Heart left ventricle (tissue), 13 donors: ENCODE measurements at regions not wholly inside any gene's neighbourhood (a gene's known extent, or its start where the extent isn't known, plus 50 kb on each side); places are given as distances from the start of the nearest gene placed in this dataset.

ENCODE experiments used
- POLR2A ChIP-seq, 2 donors: fragments of 450-650 bp; IDR thresholded peaks; one replicate each; pipeline ENCODE4 v1.6.1; 2017; ENCODE audit warnings: antibody characterized with exemption in 2 of 2, mild to moderate bottlenecking in 2 of 2, moderate library complexity in 2 of 2
- TF ChIP-seq, protein P1 (sequence below), 12 donors: fragments of 200-600 bp; sonication (generic) in 4 of 12; IDR thresholded peaks; one replicate each; pipeline versions ENCODE4 v1.5.0 to v1.8.0; 2018 to 2022; ENCODE audit warnings: antibody characterized with exemption in 12 of 12, mild to moderate bottlenecking in 5 of 12
- donor health status: ischemic (EF 13 %, LVEDD 7.1; RV severe dilation, severe dysfunction).
- donor health status: DM: no; HTN: yes; CAD: no.
- donor health status: DM: no; HTN: no; CAD: no.
- donor health status: ischemic (EF 25% LVEDD 6.9; RV normal size, moderate dysfunction).
- donor health status: ischemic (EF 25% LVEDD 5.7; RV mildly dilated, moderate dysfunction).
- donor health status: ischemic (EF 35%, LVEDD 5.7; RV mildly dilated, moderate dysfunction).
- donor health status: nonischemic (EF 11% LVEDD 7.7; RV severe dilation, severe dysfunction).
- donor health status: DM: yes; HTN: yes; CAD: no.
- donor health status: PGD.
- donor health status: ischemic (EF 29% LVEDD 5.4; RV normal size, mild dysfunction).
- donor health status: nonischemic (EF 23%, LVEDD 6.1; RV moderate dilation, normal function).

DNA sequence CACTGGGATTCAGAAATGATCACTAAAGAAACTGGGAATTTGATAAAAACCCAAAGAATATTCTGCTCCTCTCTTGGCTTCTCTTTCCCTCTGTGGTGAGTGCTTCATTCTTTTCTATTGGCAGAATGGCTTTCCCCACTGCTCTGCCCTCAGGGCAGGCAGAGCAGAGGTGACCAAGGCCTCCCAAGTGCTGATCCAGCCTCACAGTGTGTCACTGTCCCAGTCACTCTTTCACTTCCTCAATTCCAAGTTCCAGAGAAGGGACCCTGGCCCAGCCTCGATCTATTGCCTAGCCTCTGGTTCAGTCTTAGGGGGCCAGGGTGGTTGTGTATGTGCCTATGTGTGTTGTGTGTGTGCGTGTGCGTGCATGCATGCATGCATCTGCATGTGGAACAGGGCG, 180.6 kb upstream of the TMTC4 start:
- TF ChIP-seq, protein P1, sequence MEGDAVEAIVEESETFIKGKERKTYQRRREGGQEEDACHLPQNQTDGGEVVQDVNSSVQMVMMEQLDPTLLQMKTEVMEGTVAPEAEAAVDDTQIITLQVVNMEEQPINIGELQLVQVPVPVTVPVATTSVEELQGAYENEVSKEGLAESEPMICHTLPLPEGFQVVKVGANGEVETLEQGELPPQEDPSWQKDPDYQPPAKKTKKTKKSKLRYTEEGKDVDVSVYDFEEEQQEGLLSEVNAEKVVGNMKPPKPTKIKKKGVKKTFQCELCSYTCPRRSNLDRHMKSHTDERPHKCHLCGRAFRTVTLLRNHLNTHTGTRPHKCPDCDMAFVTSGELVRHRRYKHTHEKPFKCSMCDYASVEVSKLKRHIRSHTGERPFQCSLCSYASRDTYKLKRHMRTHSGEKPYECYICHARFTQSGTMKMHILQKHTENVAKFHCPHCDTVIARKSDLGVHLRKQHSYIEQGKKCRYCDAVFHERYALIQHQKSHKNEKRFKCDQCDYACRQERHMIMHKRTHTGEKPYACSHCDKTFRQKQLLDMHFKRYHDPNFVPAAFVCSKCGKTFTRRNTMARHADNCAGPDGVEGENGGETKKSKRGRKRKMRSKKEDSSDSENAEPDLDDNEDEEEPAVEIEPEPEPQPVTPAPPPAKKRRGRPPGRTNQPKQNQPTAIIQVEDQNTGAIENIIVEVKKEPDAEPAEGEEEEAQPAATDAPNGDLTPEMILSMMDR (IDR thresholded peaks at IDR 0.05) = no peak
- no peak for TF ChIP-seq POLR2A (IDR thresholded peaks at IDR 0.05)
